ENCODE measurements at regions not wholly inside any gene's neighbourhood (a gene's known extent, or its start where the extent isn't known, plus 50 kb on each side); places are given as distances from the start of the nearest gene placed in this dataset.

DNA sequence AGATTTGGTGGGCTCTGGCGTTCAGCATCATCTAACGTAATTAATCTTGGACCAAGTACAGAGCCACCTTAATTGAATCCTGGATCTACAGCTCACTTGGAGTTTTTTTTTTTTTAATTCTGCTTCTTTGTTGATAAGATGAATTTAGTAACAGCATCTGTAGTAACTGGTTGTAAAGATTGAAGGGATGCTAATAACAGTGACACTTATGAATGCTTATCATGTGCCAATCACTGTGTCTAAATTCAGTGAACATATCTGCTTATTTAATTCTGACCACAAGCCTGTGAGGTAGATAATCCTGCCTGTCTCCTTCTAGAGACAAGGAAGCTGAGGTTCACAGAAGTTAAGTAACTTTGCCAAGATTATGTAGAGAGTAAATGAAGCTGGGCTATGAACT, 408.0 kb downstream of the RWDD3 start:
- TF ChIP-seq CTCF (IDR thresholded peaks at IDR 0.05; ENCODE audit: insufficient read depth, low read length), result no peak
- TF ChIP-seq POLR2AphosphoS5 (IDR thresholded peaks at IDR 0.05; ENCODE audit: low read depth), result no peak
- no peak for TF ChIP-seq REST (IDR thresholded peaks at IDR 0.05; ENCODE audit: insufficient replicate concordance, low read depth)
- no peak for TF ChIP-seq GABPA (IDR thresholded peaks at IDR 0.05; ENCODE audit: low read depth)
